ENCODE measurements at regions not wholly inside any gene's neighbourhood (a gene's known extent, or its start where the extent isn't known, plus 50 kb on each side); places are given as distances from the start of the nearest gene placed in this dataset.

DNA sequence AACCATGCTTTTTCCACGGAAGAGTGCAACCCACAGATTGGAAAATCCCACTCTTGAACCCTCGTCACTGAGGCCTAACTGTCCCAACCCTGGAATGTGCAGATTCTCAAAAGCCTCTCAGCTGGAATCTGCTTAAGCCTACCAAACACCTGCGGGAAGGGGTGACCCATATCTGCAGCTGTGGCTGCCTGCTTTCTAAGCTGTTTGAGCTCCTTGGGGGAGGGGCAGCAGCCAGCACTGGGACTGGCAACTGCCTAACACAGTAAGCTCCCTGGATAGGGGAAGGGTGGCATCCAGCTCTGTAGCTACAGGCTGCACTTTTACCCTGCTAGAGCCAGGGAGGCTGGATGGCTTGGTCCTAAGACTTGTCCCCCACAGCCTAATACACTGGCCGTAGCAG is 579.6 kb downstream of the COL12A1 start:
- peaks cover 0 to 36% (median 24%) of the 10 kb centered on the region in 8 donors for H3K9me3 ChIP-seq
- no peaks in the 10 kb centered on the region for H3K27me3 ChIP-seq (replicated peaks in 1 of 7)
- no peak overlapping the region for H3K27ac ChIP-seq
- TF ChIP-seq, protein P1, sequence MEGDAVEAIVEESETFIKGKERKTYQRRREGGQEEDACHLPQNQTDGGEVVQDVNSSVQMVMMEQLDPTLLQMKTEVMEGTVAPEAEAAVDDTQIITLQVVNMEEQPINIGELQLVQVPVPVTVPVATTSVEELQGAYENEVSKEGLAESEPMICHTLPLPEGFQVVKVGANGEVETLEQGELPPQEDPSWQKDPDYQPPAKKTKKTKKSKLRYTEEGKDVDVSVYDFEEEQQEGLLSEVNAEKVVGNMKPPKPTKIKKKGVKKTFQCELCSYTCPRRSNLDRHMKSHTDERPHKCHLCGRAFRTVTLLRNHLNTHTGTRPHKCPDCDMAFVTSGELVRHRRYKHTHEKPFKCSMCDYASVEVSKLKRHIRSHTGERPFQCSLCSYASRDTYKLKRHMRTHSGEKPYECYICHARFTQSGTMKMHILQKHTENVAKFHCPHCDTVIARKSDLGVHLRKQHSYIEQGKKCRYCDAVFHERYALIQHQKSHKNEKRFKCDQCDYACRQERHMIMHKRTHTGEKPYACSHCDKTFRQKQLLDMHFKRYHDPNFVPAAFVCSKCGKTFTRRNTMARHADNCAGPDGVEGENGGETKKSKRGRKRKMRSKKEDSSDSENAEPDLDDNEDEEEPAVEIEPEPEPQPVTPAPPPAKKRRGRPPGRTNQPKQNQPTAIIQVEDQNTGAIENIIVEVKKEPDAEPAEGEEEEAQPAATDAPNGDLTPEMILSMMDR (IDR thresholded peaks at IDR 0.05 in 8 of 11, conservative IDR thresholded peaks at IDR 0.05 in 3 of 11): no peak
- TF ChIP-seq POLR2AphosphoS5 (IDR thresholded peaks at IDR 0.05): no peak
- TF ChIP-seq POLR2A (IDR thresholded peaks at IDR 0.05): no peak
- no peaks in the 10 kb centered on the region for H3K4me1 ChIP-seq
- intact Hi-C loops (cut with DNase I; ENCODE audit: low total_unique reads): no loop called here
- H3K36me3 ChIP-seq: no peaks in the 10 kb centered on the region
- DNase-seq: no peak
- WGBS, 5 donors: 66 to 91% (median 75%) methylated on average over 2 to 4 of the region's 4 CpGs
- H3K4me3 ChIP-seq: no peak overlapping the region

- H3K9me3 ChIP-seq: peaks cover 0 to 27% (median 18%) of the 10 kb centered on the region in 8 donors
- no peaks in the 10 kb centered on the region for H3K36me3 ChIP-seq
- H3K4me1 ChIP-seq: no peaks in the 10 kb centered on the region
- no peak overlapping the region for H3K27ac ChIP-seq
- intact Hi-C loops (cut with DNase I; ENCODE audit: low total_unique reads): no loop called here
- no peak for DNase-seq
- H3K27me3 ChIP-seq (replicated peaks in 1 of 7): no peaks in the 10 kb centered on the region
- WGBS, 5 donors: 40 to 93% (median 51%) methylated on average over 2 of the region's 2 CpGs
- TF ChIP-seq POLR2AphosphoS5 (IDR thresholded peaks at IDR 0.05) (no peak), POLR2A (IDR thresholded peaks at IDR 0.05) (no peak)
- TF ChIP-seq, protein P1 (IDR thresholded peaks at IDR 0.05 in 8 of 11, conservative IDR thresholded peaks at IDR 0.05 in 3 of 11): no peak
- no peak overlapping the region for H3K4me3 ChIP-seq
Observed at GRCh38 chr6:74623027-74623426, 582.8 kb downstream of the COL12A1 start.

DNA sequence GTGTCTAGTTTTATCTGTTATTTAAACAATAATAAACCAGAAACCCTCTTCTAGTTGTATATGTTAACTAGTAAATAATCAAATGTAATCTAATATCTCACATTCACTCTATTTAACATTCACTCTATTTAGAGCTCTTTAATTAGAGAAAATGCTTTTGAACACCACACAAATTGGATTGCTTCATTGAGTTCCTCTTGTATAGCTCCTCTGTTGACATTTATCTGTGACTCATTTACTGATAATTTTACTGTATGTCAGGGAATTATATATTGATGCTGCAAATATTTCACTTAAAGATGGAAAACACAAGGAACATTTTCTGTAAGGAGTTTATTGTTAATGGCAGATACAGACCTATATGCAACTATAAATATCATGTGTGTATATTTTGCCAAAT is 594.6 kb downstream of the COL12A1 start:
- DNase-seq: no peak
- Histone ChIP-seq H3K27me3 (replicated peaks in 1 of 7) (no peaks in the 10 kb centered on the region), H3K4me1 (peaks cover 0 to 8% (median 0%) of the 10 kb centered on the region in 6 donors), H3K9me3 (no peaks in the 10 kb centered on the region), H3K4me3 (no peak overlapping the region), H3K27ac (no peak overlapping the region), H3K36me3 (no peaks in the 10 kb centered on the region)
- TF ChIP-seq, protein P1 (IDR thresholded peaks at IDR 0.05 in 8 of 11, conservative IDR thresholded peaks at IDR 0.05 in 3 of 11): no peak
- no peak for TF ChIP-seq POLR2AphosphoS5 (IDR thresholded peaks at IDR 0.05)
- no peak for TF ChIP-seq POLR2A (IDR thresholded peaks at IDR 0.05)
- intact Hi-C loops (cut with DNase I; ENCODE audit: low total_unique reads): no loop called here

GRCh38 chr6:74610352-74610751 is 595.5 kb downstream of the COL12A1 start:
- DNase-seq: no peak

More at GRCh38 chr6:74610352-74610751, 595.5 kb downstream of the COL12A1 start:
- Histone ChIP-seq H3K27ac (no peak overlapping the region), H3K4me3 (no peak overlapping the region), H3K4me1 (peaks cover 0 to 8% (median 0%) of the 10 kb centered on the region in 6 donors), H3K9me3 (no peaks in the 10 kb centered on the region), H3K27me3 (replicated peaks in 1 of 7) (no peaks in the 10 kb centered on the region), H3K36me3 (no peaks in the 10 kb centered on the region)
- WGBS, 5 donors: 85 to 93% (median 91%) methylated on average over 1 of the region's 1 CpG
- intact Hi-C loops (cut with DNase I; ENCODE audit: low total_unique reads): no loop called here
- TF ChIP-seq POLR2AphosphoS5 (IDR thresholded peaks at IDR 0.05): no peak
- TF ChIP-seq POLR2A (IDR thresholded peaks at IDR 0.05): no peak
- TF ChIP-seq, protein P1 (IDR thresholded peaks at IDR 0.05 in 8 of 11, conservative IDR thresholded peaks at IDR 0.05 in 3 of 11): no peak
